Upper lobe of left lung (tissue), 4 donors: ENCODE measurements at regions not wholly inside any gene's neighbourhood (a gene's known extent, or its start where the extent isn't known, plus 50 kb on each side); places are given as distances from the start of the nearest gene placed in this dataset.

Experiments used
- POLR2A ChIP-seq, 4 donors: fragments of 450-650 bp; IDR thresholded peaks; one replicate each; pipeline ENCODE4 v1.5.1; 2016 to 2017; ENCODE audit warnings: antibody characterized with exemption in 4 of 4, mild to moderate bottlenecking in 2 of 4
- POLR2AphosphoS5 ChIP-seq, 2 donors: sonication (generic); formaldehyde crosslinking; IDR thresholded peaks; one replicate each; pipeline ENCODE4 v1.5.1; 2017; ENCODE audit warnings: antibody characterized with exemption in 2 of 2
- TF ChIP-seq, protein P1 (sequence below), 6 experiments: fragments of 450-650 bp in 4 of 6; fragments of 200-600 bp in 2 of 6; sonication (generic) in 2 of 6; IDR thresholded peaks; one replicate each; pipeline ENCODE4 v1.5.1; 2016 to 2019; ENCODE audit warnings: antibody characterized with exemption in 6 of 6

GRCh38 chr2:204061241-204061640 lies 124.7 kb downstream of the ICOS start:
- TF ChIP-seq POLR2AphosphoS5 (IDR thresholded peaks at IDR 0.05) (no peak), POLR2A (IDR thresholded peaks at IDR 0.05) (no peak)
- TF ChIP-seq, protein P1, sequence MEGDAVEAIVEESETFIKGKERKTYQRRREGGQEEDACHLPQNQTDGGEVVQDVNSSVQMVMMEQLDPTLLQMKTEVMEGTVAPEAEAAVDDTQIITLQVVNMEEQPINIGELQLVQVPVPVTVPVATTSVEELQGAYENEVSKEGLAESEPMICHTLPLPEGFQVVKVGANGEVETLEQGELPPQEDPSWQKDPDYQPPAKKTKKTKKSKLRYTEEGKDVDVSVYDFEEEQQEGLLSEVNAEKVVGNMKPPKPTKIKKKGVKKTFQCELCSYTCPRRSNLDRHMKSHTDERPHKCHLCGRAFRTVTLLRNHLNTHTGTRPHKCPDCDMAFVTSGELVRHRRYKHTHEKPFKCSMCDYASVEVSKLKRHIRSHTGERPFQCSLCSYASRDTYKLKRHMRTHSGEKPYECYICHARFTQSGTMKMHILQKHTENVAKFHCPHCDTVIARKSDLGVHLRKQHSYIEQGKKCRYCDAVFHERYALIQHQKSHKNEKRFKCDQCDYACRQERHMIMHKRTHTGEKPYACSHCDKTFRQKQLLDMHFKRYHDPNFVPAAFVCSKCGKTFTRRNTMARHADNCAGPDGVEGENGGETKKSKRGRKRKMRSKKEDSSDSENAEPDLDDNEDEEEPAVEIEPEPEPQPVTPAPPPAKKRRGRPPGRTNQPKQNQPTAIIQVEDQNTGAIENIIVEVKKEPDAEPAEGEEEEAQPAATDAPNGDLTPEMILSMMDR (IDR thresholded peaks at IDR 0.05), result no peak
